ENCODE measurements at regions not wholly inside any gene's neighbourhood (a gene's known extent, or its start where the extent isn't known, plus 50 kb on each side); places are given as distances from the start of the nearest gene placed in this dataset.

- no peak for TF ChIP-seq CTCF (conservative IDR thresholded peaks at IDR 0.05)
- TF ChIP-seq ZFX (IDR thresholded peaks at IDR 0.05) = no peak
These were observed 921.8 kb downstream of the BCL11B start for GRCh38 chr14:98350213-98350612.
